Right forelimb (tissue), 1 donor: ENCODE measurements at regions not wholly inside any gene's neighbourhood (a gene's known extent, or its start where the extent isn't known, plus 50 kb on each side); places are given as distances from the start of the nearest gene placed in this dataset.

ENCODE experiments used
- DNase-seq: peaks from one replicate; pipeline ENCODE4 v3.0.0-alpha.2; 2018

DNA sequence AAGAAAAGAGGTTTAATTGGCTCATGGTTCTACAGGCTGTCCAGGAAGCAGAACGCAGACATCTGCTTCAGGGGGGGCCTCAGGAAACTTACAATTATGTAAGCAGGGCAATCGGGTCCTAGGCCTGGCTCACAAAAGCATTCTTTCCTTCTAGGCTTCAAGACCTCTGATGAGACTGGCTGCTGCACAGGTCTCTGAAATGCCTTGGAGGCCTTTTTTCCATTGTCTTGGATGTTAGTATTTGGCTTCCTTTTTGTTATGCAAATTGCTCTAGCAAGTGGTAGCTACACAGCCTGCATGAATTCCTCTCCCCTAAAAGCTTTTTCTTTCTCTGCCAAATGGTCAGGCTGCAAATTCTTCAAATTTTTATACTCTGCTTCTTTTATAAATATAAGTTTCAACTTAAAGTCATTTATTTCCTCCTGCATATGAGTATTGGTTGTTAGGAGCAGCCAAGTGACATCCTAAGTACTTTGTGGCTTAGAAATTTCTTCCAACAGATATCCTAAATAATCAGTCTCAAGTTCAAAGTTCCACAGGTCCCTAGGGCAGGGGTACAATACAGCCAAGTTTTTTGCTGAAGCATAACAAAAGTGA, 83.1 kb upstream of the SEMA3A start:
- DNase-seq, result no peak

DNA sequence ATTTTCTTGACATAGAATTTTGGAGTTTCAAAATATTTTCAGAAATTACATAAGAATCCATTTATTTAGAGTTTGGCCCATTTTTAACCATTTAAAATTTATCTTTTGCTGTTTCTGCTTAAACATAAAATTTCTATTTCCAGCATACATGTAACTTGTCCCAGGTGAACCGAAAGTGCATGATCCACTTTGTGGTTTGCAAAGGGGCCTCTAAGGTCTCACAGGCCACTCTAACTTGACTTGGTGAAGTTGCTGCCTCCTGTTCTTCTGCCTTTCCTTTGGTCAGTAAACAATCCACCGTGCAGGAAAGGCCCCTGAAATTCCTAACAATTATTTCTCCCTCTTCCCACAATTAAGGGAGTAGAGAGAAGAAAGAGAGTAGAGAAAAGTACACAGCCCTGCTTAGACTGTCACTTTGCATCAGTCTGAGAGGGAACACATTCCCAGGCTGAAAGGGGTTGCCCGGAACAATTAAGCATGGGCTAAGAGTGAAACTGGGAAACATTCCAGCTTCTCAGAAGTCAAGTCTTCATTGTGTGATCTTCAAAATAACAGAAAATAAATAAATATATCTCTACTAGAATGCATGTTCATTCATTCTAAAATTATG, 79.5 kb upstream of the SEMA3A start:
- DNase-seq, result no peak

GRCh38 chr7:84271543-84271942, 77.0 kb upstream of the SEMA3A start:
- no peak for DNase-seq

DNA sequence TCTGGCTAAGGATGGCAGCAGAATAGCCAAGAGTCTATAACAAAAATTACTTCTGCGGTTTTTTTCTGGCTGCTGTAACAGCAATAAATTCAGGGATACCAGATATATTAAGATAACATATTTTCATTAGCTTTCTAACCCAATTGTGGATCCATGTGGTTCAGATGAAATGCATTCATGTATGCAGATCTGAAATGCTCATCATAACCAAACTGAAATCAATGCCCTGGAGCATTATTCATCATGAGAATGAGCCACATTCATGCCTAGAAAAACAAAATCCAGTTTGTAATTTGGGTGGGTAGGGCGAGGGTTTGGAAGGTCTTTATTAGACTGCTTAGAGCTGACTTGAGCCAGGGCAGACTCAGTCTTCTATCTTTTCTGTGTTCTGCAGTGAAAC, 69.8 kb upstream of the SEMA3A start:
- no peak for DNase-seq

DNA sequence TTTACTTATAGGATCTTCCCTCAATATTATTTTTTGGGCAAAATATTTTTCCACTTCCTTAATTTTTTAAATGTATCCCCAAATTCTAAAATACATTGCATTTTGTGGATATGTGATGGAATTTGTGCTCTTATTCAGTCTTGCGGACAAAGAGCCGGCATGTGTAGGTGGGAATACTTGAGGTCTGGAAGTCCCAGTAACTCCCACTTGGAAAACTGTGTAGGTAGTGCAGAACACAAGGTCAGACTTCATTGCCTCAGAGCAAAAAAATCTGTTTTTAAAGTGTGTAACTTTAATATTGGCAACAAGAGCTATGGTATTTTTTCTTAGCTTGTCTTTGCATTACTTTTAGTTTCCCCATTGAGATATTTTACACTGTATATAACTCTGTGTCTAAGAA, 68.5 kb upstream of the SEMA3A start:
- DNase-seq, result no peak

DNA sequence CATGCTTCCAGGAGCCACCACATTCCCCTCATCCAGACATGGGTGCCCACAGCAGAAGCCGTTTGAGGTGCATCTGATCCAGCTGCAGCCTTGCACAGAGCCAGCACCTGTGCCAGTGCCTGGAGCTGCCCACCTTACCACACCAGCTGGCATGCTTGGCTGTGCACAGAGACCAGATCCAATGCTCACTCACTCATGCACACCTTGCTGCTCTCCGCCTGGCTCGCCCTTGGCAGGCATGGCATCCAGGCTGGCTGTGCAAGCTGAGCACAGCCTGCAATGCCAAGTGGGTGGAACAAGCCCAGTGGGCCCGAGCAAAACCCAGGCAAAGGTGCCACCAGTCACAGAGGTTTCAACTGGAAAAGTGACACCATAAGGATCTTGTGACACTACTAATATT, 66.9 kb upstream of the SEMA3A start:
- DNase-seq, result no peak

GRCh38 chr7:84258628-84259027, 64.0 kb upstream of the SEMA3A start:
- no peak for DNase-seq

DNA sequence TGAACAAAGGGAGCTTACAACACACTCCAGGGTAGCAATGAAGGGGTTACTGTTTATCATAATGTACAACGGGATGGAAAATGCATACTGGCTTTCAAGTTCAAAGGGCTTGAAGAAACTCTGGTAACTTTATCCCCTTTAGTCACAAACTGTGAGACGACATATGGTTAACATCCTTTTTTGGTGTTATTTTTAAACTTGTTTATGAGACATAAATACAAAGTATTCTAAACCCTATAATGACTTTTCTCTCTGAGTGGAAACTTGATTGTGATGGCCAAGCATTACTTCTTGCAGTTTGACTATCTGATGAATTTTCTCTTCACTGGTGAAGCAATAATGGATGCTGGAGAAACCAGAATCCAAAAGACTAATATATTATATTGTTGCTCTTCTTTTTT, 62.0 kb upstream of the SEMA3A start:
- DNase-seq, result no peak

DNA sequence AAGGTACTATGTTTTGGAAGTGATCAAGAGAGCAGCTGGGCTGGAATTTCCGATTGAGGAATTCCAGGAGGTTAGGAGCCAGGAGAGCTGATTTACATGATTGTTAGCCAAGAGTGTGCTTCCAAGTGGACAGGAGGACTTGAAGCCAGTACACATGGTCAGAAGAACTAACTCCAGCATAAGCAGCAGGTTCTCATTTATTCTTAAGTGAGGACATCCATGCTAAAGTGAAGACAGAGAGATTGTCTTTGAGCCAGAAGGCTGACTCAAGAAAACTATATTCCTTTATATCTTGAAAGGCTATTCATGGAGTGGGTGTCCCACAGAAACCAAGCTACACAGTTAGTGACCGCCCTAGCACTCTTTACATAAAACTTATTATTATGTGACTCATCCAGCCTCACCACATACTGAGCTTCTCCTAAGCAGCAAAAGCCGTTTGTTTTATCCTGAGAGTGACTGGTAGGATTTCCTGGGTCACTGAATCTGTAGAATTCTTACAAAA, 56.7 kb upstream of the SEMA3A start:
- no peak for DNase-seq

DNA sequence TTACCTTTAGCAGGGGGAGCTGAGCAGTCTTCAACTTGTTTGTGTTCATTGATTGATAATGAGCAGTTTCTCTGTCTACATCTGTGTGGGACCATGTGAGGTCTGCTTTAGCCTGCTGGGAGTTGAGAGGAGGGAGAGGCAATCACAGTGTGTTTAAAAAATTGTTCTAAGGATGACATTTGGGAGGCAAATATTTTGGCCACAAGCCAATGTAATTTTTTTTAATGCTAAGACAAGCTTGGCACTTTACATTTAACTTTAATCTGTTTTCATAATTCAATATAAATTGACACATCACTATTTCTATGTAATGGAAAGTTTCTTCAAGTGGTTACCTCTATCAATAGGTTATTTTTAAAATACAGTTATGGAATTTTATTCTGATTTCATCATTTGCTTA, 55.9 kb upstream of the SEMA3A start:
- DNase-seq, result no peak

GRCh38 chr7:84249656-84250055, 55.1 kb upstream of the SEMA3A start:
- DNase-seq, result no peak

- no peak for DNase-seq
These were observed 54.3 kb upstream of the SEMA3A start for GRCh38 chr7:84248843-84249242.

- DNase-seq, result no peak
These were observed 53.7 kb upstream of the SEMA3A start for GRCh38 chr7:84248267-84248666.

DNA sequence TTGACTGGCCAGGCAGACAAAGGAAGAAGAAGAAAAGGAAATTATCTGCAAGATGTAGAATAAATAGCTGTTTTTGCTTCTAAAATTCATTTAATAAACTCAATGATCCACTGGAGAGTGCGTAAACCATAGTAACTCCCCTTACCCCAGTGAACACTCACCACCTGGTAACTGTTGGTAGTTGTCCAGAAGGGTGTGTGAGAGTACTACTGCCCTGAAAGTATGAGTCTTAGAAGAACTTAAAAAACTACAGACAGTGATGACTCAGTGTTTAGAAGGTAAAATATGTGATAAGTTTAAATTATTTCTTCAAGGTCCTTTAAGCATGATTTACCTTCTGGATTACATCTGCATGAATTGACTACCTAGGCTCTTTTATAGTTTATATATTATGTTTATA, 53.0 kb upstream of the SEMA3A start:
- DNase-seq, result no peak

- DNase-seq, result no peak
These were observed 51.2 kb upstream of the SEMA3A start for GRCh38 chr7:84245835-84246234.
